Stomach (tissue), 8 donors: ENCODE measurements at regions not wholly inside any gene's neighbourhood (a gene's known extent, or its start where the extent isn't known, plus 50 kb on each side); places are given as distances from the start of the nearest gene placed in this dataset.

ENCODE experiments used
- DNase-seq, 2 donors: peaks; one replicate each; pipeline versions ENCODE4 v3.0.0 to v3.0.0-alpha.2; 2013 to 2019
- H3K27ac ChIP-seq, 5 donors: fragments of 200-600 bp in 4 of 5; sonication (generic) in 4 of 5; one replicate each; pipeline ENCODE4 v1.5.1; 2013 to 2019; ENCODE audit warnings: mild to moderate bottlenecking in 1 of 5, moderate library complexity in 1 of 5
- H3K27me3 ChIP-seq, 3 donors: fragments of 200-600 bp; sonication (generic); one replicate each; pipeline ENCODE4 v1.5.1; 2017 to 2019; ENCODE audit warnings: mixed run types in 1 of 3
- H3K36me3 ChIP-seq, 4 donors: fragments of 200-600 bp; sonication (generic); 1 replicate in 3 of 4; 2 replicates in 1 of 4; pipeline ENCODE4 v1.5.1; 2016 to 2019
- H3K4me1 ChIP-seq, 4 donors: fragments of 200-600 bp; sonication (generic); one replicate each; pipeline ENCODE4 v1.5.1; 2016 to 2019
- H3K4me3 ChIP-seq, 4 donors: fragments of 200-600 bp; sonication (generic) in 3 of 4; one replicate each; pipeline ENCODE4 v1.5.1; 2016 to 2019; ENCODE audit warnings: mild to moderate bottlenecking in 1 of 4
- H3K9me3 ChIP-seq, 4 donors: fragments of 200-600 bp; sonication (generic); one replicate each; pipeline ENCODE4 v1.5.1; 2016 to 2019
- CTCF ChIP-seq, 7 experiments: fragments of 450-650 bp in 4 of 7; fragments of 200-600 bp in 3 of 7; sonication (generic) in 3 of 7; IDR thresholded peaks; one replicate each; pipeline ENCODE4 v1.5.1; 2016 to 2019; ENCODE audit warnings: antibody characterized with exemption in 7 of 7, control low read depth in 2 of 7, mild to moderate bottlenecking in 1 of 7
- EP300 ChIP-seq: sonication (generic); formaldehyde crosslinking; IDR thresholded peaks from one replicate; pipeline ENCODE4 v1.6.1; 2017; ENCODE audit warnings: antibody characterized with exemption
- POLR2A ChIP-seq, 4 donors: fragments of 450-650 bp; IDR thresholded peaks; one replicate each; pipeline ENCODE4 v1.6.1; 2016; ENCODE audit warnings: antibody characterized with exemption in 4 of 4, control low read depth in 2 of 4, mild to moderate bottlenecking in 1 of 4, moderate library complexity in 1 of 4
- POLR2AphosphoS5 ChIP-seq, 3 donors: sonication (generic); formaldehyde crosslinking; IDR thresholded peaks; one replicate each; pipeline ENCODE4 v1.6.1; 2016; ENCODE audit warnings: antibody characterized with exemption in 3 of 3
- WGBS, 5 donors: extraction: QIAGEN DNeasy Blood & Tissue Kit in 3 of 5; methylation state at CpG; one replicate each; pipeline versions ENCODE4 v1.1.5 to v1.1.7; 2013 to 2018; 5-methylcytosine and 5-hydroxymethylcytosine counted together
- intact Hi-C: fragments of 100-400 bp; cut with DNase I; formaldehyde crosslinking; loops from one replicate; pipeline ENCODE4 v1.15.1; 2023; ENCODE audit warnings: low total_unique reads
- donor health status: healthy with polysubstance abuse.
- donor health status: Bipolar disorder and iron deficiency.
- donor health status: healthy.

GRCh38 chr13:73499695-73500094 is 440.9 kb downstream of the KLF5 start:
- Histone ChIP-seq H3K4me3 (no peak overlapping the region), H3K4me1 (no peaks in the 10 kb centered on the region), H3K9me3 (no peaks in the 10 kb centered on the region), H3K27ac (no peak overlapping the region), H3K27me3 (no peaks in the 10 kb centered on the region), H3K36me3 (no peaks in the 10 kb centered on the region)
- DNase-seq, result no peak
- intact Hi-C loops, result no loop called here
- TF ChIP-seq POLR2AphosphoS5 (IDR thresholded peaks at IDR 0.05), result no peak
- no peak for TF ChIP-seq CTCF (IDR thresholded peaks at IDR 0.05)
- TF ChIP-seq POLR2A (IDR thresholded peaks at IDR 0.05), result no peak
- TF ChIP-seq EP300, result no peak
- WGBS, 5 donors, result 82 to 90% (median 85%) methylated on average over 4 of the region's 4 CpGs

- Histone ChIP-seq H3K9me3 (no peaks in the 10 kb centered on the region), H3K36me3 (no peaks in the 10 kb centered on the region), H3K27me3 (no peaks in the 10 kb centered on the region), H3K4me3 (no peak overlapping the region), H3K27ac (no peak overlapping the region), H3K4me1 (no peaks in the 10 kb centered on the region)
- TF ChIP-seq EP300, result no peak
- no peak for TF ChIP-seq POLR2AphosphoS5 (IDR thresholded peaks at IDR 0.05)
- TF ChIP-seq CTCF (IDR thresholded peaks at IDR 0.05), result no peak
- TF ChIP-seq POLR2A (IDR thresholded peaks at IDR 0.05), result no peak
- intact Hi-C loops, result no loop called here
- no peak for DNase-seq
- 88 to 93% (median 90%) methylated on average over 5 of the region's 5 CpGs for WGBS, 5 donors
Measured at GRCh38 chr13:73497430-73497829, 438.6 kb downstream of the KLF5 start.

GRCh38 chr13:73496711-73497110 is 437.9 kb downstream of the KLF5 start:
- H3K27me3 ChIP-seq, result no peaks in the 10 kb centered on the region
- H3K4me3 ChIP-seq, result no peak overlapping the region
- H3K36me3 ChIP-seq, result no peaks in the 10 kb centered on the region
- no peaks in the 10 kb centered on the region for H3K4me1 ChIP-seq
- no peak for DNase-seq
- TF ChIP-seq POLR2AphosphoS5 (IDR thresholded peaks at IDR 0.05), result no peak
- TF ChIP-seq CTCF (IDR thresholded peaks at IDR 0.05), result no peak
- TF ChIP-seq EP300, result no peak
- TF ChIP-seq POLR2A (IDR thresholded peaks at IDR 0.05), result no peak
- WGBS, 5 donors, result 75 to 81% (median 76%) methylated on average over 3 of the region's 3 CpGs
- intact Hi-C loops, result no loop called here
- no peak overlapping the region for H3K27ac ChIP-seq
- H3K9me3 ChIP-seq, result no peaks in the 10 kb centered on the region

GRCh38 chr13:73492811-73493210 is 434.0 kb downstream of the KLF5 start:
- intact Hi-C loops, result no loop called here
- no peaks in the 10 kb centered on the region for H3K36me3 ChIP-seq
- no peak overlapping the region for H3K27ac ChIP-seq
- TF ChIP-seq POLR2AphosphoS5 (IDR thresholded peaks at IDR 0.05) (no peak), EP300 (no peak), CTCF (IDR thresholded peaks at IDR 0.05) (no peak), POLR2A (IDR thresholded peaks at IDR 0.05) (no peak)
- WGBS, 5 donors, result 41 to 54% (median 51%) methylated on average over 1 of the region's 1 CpG
- no peaks in the 10 kb centered on the region for H3K9me3 ChIP-seq
- H3K4me1 ChIP-seq, result no peaks in the 10 kb centered on the region
- DNase-seq, result no peak
- H3K4me3 ChIP-seq, result no peak overlapping the region
- no peaks in the 10 kb centered on the region for H3K27me3 ChIP-seq
